ENCODE measurements at regions not wholly inside any gene's neighbourhood (a gene's known extent, or its start where the extent isn't known, plus 50 kb on each side); places are given as distances from the start of the nearest gene placed in this dataset.
A peak's percentile ranks its signal among the peaks of the same experiment; 100 is the strongest.

- Histone ChIP-seq H3K4me3 (no peak overlapping the region), H3K9me2 (ENCODE audit: insufficient read depth) (no peaks in the 10 kb centered on the region), H3K79me2 (replicated peaks; ENCODE audit: insufficient read depth) (no peaks in the 10 kb centered on the region), H3K4me1 (ENCODE audit: insufficient read depth) (no peaks in the 10 kb centered on the region; the same call in 1 of the 2 replicates), H3K4me2 (no peak overlapping the region), H3K36me3 (ENCODE audit: insufficient read depth) (no peaks in the 10 kb centered on the region), H4K20me1 (replicated peaks; ENCODE audit: insufficient read depth) (no peaks in the 10 kb centered on the region), H3F3A (replicated peaks; ENCODE audit: low read depth) (no peaks in the 10 kb centered on the region), H3K27ac (ENCODE audit: low read depth) (no peak overlapping the region), H3K27me3 (ENCODE audit: insufficient read depth) (no peaks in the 10 kb centered on the region), H2AFZ (peak overlapping the region; percentile 53; the same call in 1 of the 2 replicates)
- peaks cover 3% of the 10 kb centered on the region for H3K27me3 Mint-ChIP-seq (ENCODE audit: insufficient read depth, low read depth, poor library complexity)
- DNase-seq (ENCODE audit: low spot score), result peak; percentile 3
- H3K36me3 Mint-ChIP-seq (ENCODE audit: low read depth), result no peaks in the 10 kb centered on the region
- H3K4me3 Mint-ChIP-seq, result no peak overlapping the region
- no peaks in the 10 kb centered on the region; the same call in 2 of the 3 replicates for H3K9me3 Mint-ChIP-seq
- no peak for TF ChIP-seq STAT1 (IDR thresholded peaks at IDR 0.05; ENCODE audit: unreplicated experiment)
- TF ChIP-seq ZNF462 (CRISPR knock-in tag; IDR thresholded peaks at IDR 0.05), result no peak
- TF ChIP-seq POLR2AphosphoS5 (IDR thresholded peaks at IDR 0.05; ENCODE audit: low read depth), result no peak
- no peak overlapping the region for H3K27ac Mint-ChIP-seq
- ATAC-seq, result no peak; the same call in 2 of the 3 replicates
- H3K4me1 Mint-ChIP-seq, result peaks cover 2% of the 10 kb centered on the region; the same call in 1 of the 3 replicates
Measured at GRCh38 chr16:60279061-60279665, 1545.0 kb upstream of the GOT2 start.

GRCh38 chr16:60274431-60275019 lies 1540.4 kb upstream of the GOT2 start:
- peaks cover 9% of the 10 kb centered on the region; the same call in 2 of the 3 replicates for H3K4me1 Mint-ChIP-seq
- H3K36me3 Mint-ChIP-seq (ENCODE audit: low read depth), result no peaks in the 10 kb centered on the region
- no peaks in the 10 kb centered on the region for H3K79me2 ChIP-seq (replicated peaks; ENCODE audit: insufficient read depth)
- H3K9me2 ChIP-seq (ENCODE audit: insufficient read depth), result no peaks in the 10 kb centered on the region
- H3K27me3 Mint-ChIP-seq (ENCODE audit: insufficient read depth, low read depth, poor library complexity), result peaks cover 3% of the 10 kb centered on the region
- ATAC-seq, result no peak
- H3K4me3 Mint-ChIP-seq, result no peak overlapping the region
- no peaks in the 10 kb centered on the region; the same call in 2 of the 3 replicates for H3K9me3 Mint-ChIP-seq
- H3K27ac ChIP-seq (ENCODE audit: low read depth), result no peak overlapping the region
- no peaks in the 10 kb centered on the region for H3F3A ChIP-seq (replicated peaks; ENCODE audit: low read depth)
- no peak overlapping the region for H3K4me2 ChIP-seq
- DNase-seq (ENCODE audit: low spot score), result no peak
- no peaks in the 10 kb centered on the region for H4K20me1 ChIP-seq (replicated peaks; ENCODE audit: insufficient read depth)
- H3K27me3 ChIP-seq (ENCODE audit: insufficient read depth), result no peaks in the 10 kb centered on the region
- peaks cover 6% of the 10 kb centered on the region for H3K4me1 ChIP-seq (ENCODE audit: insufficient read depth)
- H3K4me3 ChIP-seq, result no peak overlapping the region
- no peak overlapping the region for H2AFZ ChIP-seq
- TF ChIP-seq ZNF114 (CRISPR knock-in tag; IDR thresholded peaks at IDR 0.05) (no peak), CREB1 (CRISPR knock-in tag; IDR thresholded peaks at IDR 0.05; ENCODE audit: low read depth) (no peak), STAT1 (IDR thresholded peaks at IDR 0.05; ENCODE audit: unreplicated experiment) (no peak), ZNF331 (CRISPR knock-in tag; IDR thresholded peaks at IDR 0.05; ENCODE audit: low read depth) (no peak), ETS1 (IDR thresholded peaks at IDR 0.05) (no peak)
- no peak overlapping the region for H3K27ac Mint-ChIP-seq
- no peaks in the 10 kb centered on the region for H3K36me3 ChIP-seq (ENCODE audit: insufficient read depth)
